ENCODE measurements at regions not wholly inside any gene's neighbourhood (a gene's known extent, or its start where the extent isn't known, plus 50 kb on each side); places are given as distances from the start of the nearest gene placed in this dataset.

GRCh38 chr7:22663721-22664120 is 63.3 kb upstream of the IL6 start:
- no peak for DNase-seq (ENCODE audit: extremely low spot score)
- Histone ChIP-seq H3K4me3 (ENCODE audit: low read depth, low read length) (no peak overlapping the region), H3K4me1 (ENCODE audit: insufficient read depth) (no peaks in the 10 kb centered on the region), H3K36me3 (ENCODE audit: insufficient read depth) (no peaks in the 10 kb centered on the region), H3K27ac (ENCODE audit: low read depth) (no peak overlapping the region)
- 73% methylated on average over 6 of the region's 6 CpGs for WGBS

- Histone ChIP-seq H3K4me1 (ENCODE audit: insufficient read depth) (no peaks in the 10 kb centered on the region), H3K27ac (ENCODE audit: low read depth) (no peak overlapping the region), H3K36me3 (ENCODE audit: insufficient read depth) (no peaks in the 10 kb centered on the region), H3K4me3 (ENCODE audit: low read depth, low read length) (no peak overlapping the region)
- DNase-seq (ENCODE audit: extremely low spot score) = no peak
- 70% methylated on average over 2 of the region's 2 CpGs for WGBS
Observed at GRCh38 chr7:22663357-22663718, 63.7 kb upstream of the IL6 start.

GRCh38 chr7:22662556-22663356 is 64.2 kb upstream of the IL6 start:
- no peaks in the 10 kb centered on the region for H3K36me3 ChIP-seq (ENCODE audit: insufficient read depth)
- no peak for DNase-seq (ENCODE audit: extremely low spot score)
- no peak overlapping the region for H3K27ac ChIP-seq (ENCODE audit: low read depth)
- no peaks in the 10 kb centered on the region for H3K4me1 ChIP-seq (ENCODE audit: insufficient read depth)
- no peak overlapping the region for H3K4me3 ChIP-seq (ENCODE audit: low read depth, low read length)
- 78% methylated on average over 3 of the region's 3 CpGs for WGBS

- H3K4me1 ChIP-seq (ENCODE audit: insufficient read depth) = no peaks in the 10 kb centered on the region
- H3K27ac ChIP-seq (ENCODE audit: low read depth) = no peak overlapping the region
- H3K36me3 ChIP-seq (ENCODE audit: insufficient read depth) = no peaks in the 10 kb centered on the region
- H3K4me3 ChIP-seq (ENCODE audit: low read depth, low read length) = no peak overlapping the region
- no peak for DNase-seq (ENCODE audit: extremely low spot score)
Observed at GRCh38 chr7:22662036-22662435, 65.0 kb upstream of the IL6 start.

DNA sequence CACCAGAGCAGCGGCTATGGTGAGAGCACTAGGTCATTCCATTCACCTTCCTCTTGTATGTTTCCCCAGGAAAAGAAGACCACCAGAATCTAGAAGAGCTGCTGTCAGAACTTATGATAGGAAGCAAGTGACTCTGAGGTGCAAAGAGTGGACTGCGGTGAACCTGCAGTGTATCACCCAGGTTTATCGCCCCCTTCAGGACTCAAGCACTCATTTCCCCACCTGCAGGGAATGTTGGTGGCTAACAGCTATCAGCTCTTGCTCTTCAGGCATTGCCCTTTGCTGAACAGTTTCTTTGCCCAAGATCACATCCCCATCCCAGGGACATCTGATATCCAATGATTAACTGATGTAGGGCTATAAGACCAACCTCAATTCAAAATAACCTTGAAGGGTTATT is 66.3 kb upstream of the IL6 start:
- no peak for DNase-seq (ENCODE audit: extremely low spot score)
- WGBS = 68% methylated on average over 3 of the region's 3 CpGs
- no peak overlapping the region for H3K27ac ChIP-seq (ENCODE audit: low read depth)
- H3K4me3 ChIP-seq (ENCODE audit: low read depth, low read length) = no peak overlapping the region
- no peaks in the 10 kb centered on the region for H3K4me1 ChIP-seq (ENCODE audit: insufficient read depth)
- H3K36me3 ChIP-seq (ENCODE audit: insufficient read depth) = no peaks in the 10 kb centered on the region

DNA sequence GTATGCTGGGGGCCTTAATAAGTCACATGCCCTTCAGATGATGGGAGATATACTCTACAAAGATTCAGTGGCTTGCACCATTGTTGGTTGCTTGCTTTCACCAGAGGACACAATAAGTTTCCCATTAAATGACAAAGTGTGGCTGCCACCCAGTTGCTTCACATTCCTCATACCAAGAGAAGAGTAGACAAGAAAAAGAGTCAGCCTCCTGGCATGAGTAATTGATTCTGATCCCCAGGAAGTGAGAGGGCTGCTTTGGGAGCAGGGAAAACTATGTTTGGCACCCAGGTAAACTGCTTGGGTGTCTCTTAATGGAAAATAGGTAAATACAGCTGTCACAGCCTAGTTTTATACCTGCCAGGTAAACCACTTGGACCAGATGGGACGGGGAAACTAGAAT is 66.7 kb upstream of the IL6 start:
- 96% methylated on average over 1 of the region's 1 CpG for WGBS
- no peak overlapping the region for H3K4me3 ChIP-seq (ENCODE audit: low read depth, low read length)
- H3K27ac ChIP-seq (ENCODE audit: low read depth) = no peak overlapping the region
- no peaks in the 10 kb centered on the region for H3K4me1 ChIP-seq (ENCODE audit: insufficient read depth)
- H3K36me3 ChIP-seq (ENCODE audit: insufficient read depth) = no peaks in the 10 kb centered on the region
- DNase-seq (ENCODE audit: extremely low spot score) = no peak

- no peaks in the 10 kb centered on the region for H3K4me1 ChIP-seq (ENCODE audit: insufficient read depth)
- no peak overlapping the region for H3K27ac ChIP-seq (ENCODE audit: low read depth)
- no peaks in the 10 kb centered on the region for H3K36me3 ChIP-seq (ENCODE audit: insufficient read depth)
- no peak for DNase-seq (ENCODE audit: extremely low spot score)
- 65% methylated on average over 6 of the region's 6 CpGs for WGBS
- no peak overlapping the region for H3K4me3 ChIP-seq (ENCODE audit: low read depth, low read length)
Observed at GRCh38 chr7:22659741-22660140, 67.3 kb upstream of the IL6 start.

DNA sequence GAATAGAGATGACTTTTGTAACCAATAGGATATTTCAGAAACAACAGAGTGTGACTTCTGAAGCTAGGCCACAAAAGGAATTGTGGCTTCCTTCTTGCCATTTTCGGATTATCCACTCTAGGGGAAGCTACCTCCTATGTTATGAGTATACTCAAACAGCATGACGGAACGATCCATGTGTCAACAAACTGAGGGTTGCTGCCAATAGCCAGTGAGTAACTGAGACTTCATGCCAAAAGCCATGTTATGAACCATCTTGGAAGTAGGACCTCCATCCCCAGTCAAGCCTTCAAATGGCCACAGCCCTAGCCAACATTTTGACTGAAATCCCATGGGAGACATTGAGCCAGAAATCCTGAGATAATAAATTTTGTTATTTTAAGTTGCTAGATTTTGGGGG is 69.0 kb upstream of the IL6 start:
- H3K36me3 ChIP-seq (ENCODE audit: insufficient read depth) = no peaks in the 10 kb centered on the region
- no peak overlapping the region for H3K27ac ChIP-seq (ENCODE audit: low read depth)
- no peaks in the 10 kb centered on the region for H3K4me1 ChIP-seq (ENCODE audit: insufficient read depth)
- 88% methylated on average over 3 of the region's 3 CpGs for WGBS
- H3K4me3 ChIP-seq (ENCODE audit: low read depth, low read length) = no peak overlapping the region
- no peak for DNase-seq (ENCODE audit: extremely low spot score)

DNA sequence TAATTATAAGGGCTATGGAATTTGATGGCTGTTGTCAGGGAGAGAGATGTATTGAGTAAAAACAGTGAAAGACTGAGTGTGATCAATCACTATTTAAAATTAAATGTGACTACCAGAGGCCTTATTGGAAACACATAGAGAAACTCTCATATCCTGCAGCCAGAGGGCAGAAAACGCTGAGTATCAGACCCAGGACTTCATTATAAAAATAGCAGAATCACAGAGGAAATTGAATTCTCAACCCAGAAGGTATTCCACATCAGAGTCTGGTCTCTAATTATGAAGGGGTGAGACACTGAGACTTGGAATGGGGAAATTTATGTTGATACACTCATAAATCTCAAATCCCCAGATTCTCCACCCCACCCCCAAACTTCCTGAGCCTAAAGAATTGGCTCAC is 69.5 kb upstream of the IL6 start:
- DNase-seq (ENCODE audit: extremely low spot score) = no peak
- H3K4me1 ChIP-seq (ENCODE audit: insufficient read depth) = no peaks in the 10 kb centered on the region
- no peak overlapping the region for H3K27ac ChIP-seq (ENCODE audit: low read depth)
- 70% methylated on average over 1 of the region's 1 CpG for WGBS
- no peak overlapping the region for H3K4me3 ChIP-seq (ENCODE audit: low read depth, low read length)
- H3K36me3 ChIP-seq (ENCODE audit: insufficient read depth) = no peaks in the 10 kb centered on the region

GRCh38 chr7:22655781-22656180 is 71.2 kb upstream of the IL6 start:
- no peaks in the 10 kb centered on the region for H3K4me1 ChIP-seq (ENCODE audit: insufficient read depth)
- DNase-seq (ENCODE audit: extremely low spot score) = no peak
- 94% methylated on average over 4 of the region's 4 CpGs for WGBS
- no peak overlapping the region for H3K27ac ChIP-seq (ENCODE audit: low read depth)
- H3K4me3 ChIP-seq (ENCODE audit: low read depth, low read length) = no peak overlapping the region
- no peaks in the 10 kb centered on the region for H3K36me3 ChIP-seq (ENCODE audit: insufficient read depth)

GRCh38 chr7:22654831-22655230 is 72.2 kb upstream of the IL6 start:
- Histone ChIP-seq H3K36me3 (ENCODE audit: insufficient read depth) (no peaks in the 10 kb centered on the region), H3K4me3 (ENCODE audit: low read depth, low read length) (no peak overlapping the region), H3K27ac (ENCODE audit: low read depth) (no peak overlapping the region), H3K4me1 (ENCODE audit: insufficient read depth) (no peaks in the 10 kb centered on the region)
- no peak for DNase-seq (ENCODE audit: extremely low spot score)
- WGBS = 84% methylated on average over 1 of the region's 1 CpG

DNA sequence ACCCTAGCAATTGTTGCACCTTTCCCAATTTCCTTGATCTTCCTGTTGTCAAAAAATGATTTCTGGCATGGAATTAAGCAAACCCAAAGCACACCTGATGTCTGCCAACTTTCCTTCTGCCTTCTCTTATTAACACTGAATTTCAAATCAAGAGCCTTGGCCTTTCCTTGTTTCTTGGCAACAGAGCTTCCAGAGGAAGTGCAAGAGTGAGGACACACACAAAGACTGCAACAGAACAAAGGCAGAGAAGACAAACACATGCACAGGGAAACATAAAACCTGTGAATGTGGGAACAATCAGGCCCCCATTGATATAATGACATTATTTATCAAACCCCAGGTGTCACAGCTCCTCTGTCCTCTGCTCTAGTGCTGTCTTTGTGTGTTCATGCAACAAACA is 73.0 kb upstream of the IL6 start:
- Histone ChIP-seq H3K4me3 (ENCODE audit: low read depth, low read length) (no peak overlapping the region), H3K4me1 (ENCODE audit: insufficient read depth) (no peaks in the 10 kb centered on the region), H3K27ac (ENCODE audit: low read depth) (no peak overlapping the region), H3K36me3 (ENCODE audit: insufficient read depth) (no peaks in the 10 kb centered on the region)
- no peak for DNase-seq (ENCODE audit: extremely low spot score)

DNA sequence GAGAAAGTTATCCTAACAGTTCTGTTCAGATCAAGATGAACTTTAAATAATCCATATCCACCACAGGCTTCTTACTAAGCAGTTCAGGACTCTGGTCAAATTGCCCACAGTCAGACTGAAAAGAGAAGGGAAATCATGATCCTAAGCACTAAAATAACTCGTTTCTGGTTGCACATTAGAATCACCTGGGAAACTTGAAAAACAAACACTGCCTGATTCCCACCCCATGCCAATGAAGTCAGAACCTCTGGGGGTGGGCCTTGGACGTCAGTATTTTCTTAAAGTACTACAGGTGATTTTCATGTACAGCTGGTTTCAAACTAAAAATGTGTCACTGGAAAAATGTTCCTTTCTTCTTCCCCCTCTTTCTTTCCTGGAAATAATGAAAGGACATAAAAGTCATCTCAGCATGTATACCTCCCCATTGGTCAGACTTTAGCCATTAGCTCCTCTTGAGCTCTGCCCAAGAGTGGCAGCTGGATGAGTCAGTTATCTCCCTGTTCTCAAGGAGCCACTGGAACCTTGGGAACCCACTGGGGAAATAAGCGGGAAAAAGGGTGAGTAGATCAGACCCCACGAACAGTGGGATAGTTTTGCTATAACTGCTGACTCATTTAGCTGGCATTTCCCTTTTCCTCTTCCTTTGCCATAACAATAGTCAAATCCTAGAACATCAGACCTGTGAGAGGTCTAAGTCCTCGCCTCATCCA is 75.3 kb upstream of the IL6 start:
- Histone ChIP-seq H3K4me1 (ENCODE audit: insufficient read depth) (no peaks in the 10 kb centered on the region), H3K36me3 (ENCODE audit: insufficient read depth) (no peaks in the 10 kb centered on the region), H3K4me3 (ENCODE audit: low read depth, low read length) (no peak overlapping the region), H3K27ac (ENCODE audit: low read depth) (no peak overlapping the region)
- no peak for DNase-seq (ENCODE audit: extremely low spot score)
- WGBS = 68% methylated on average over 5 of the region's 5 CpGs

DNA sequence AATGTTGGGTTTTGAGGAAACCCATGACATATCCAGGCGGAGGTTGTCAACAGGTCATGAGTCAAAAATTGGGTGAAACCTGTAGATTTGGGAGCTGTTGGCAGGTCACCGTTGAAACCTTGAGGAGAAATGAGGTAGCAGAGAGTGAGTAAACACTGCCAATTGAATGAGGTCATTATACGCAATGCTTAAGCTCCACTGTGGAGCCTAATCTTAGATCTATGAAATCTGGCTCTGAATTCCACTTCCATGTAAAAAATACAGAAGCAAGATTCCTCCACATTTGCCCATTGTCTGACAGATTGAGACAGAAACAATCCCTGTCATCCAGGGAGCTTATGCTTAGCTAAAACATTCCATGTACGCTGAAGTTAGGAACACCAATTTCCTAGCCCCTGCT is 76.0 kb upstream of the IL6 start:
- WGBS = 85% methylated on average over 4 of the region's 4 CpGs
- Histone ChIP-seq H3K4me1 (ENCODE audit: insufficient read depth) (no peaks in the 10 kb centered on the region), H3K27ac (ENCODE audit: low read depth) (no peak overlapping the region), H3K36me3 (ENCODE audit: insufficient read depth) (no peaks in the 10 kb centered on the region), H3K4me3 (ENCODE audit: low read depth, low read length) (no peak overlapping the region)
- DNase-seq (ENCODE audit: extremely low spot score) = no peak

Data from urinary bladder (tissue), 3 donors.